Coronary artery (tissue), 2 donors: ENCODE measurements at regions not wholly inside any gene's neighbourhood (a gene's known extent, or its start where the extent isn't known, plus 50 kb on each side); places are given as distances from the start of the nearest gene placed in this dataset.

Experiments used
- DNase-seq: peaks from one replicate; pipeline ENCODE4 v3.0.0-alpha.2; 2017; ENCODE audit warnings: low spot score
- H3K27ac ChIP-seq, 2 donors: fragments of 200-600 bp; sonication (generic); one replicate each; pipeline ENCODE4 v1.5.1; 2016 to 2019
- H3K4me3 ChIP-seq: fragments of 200-600 bp; sonication (generic); 2 replicates; pipeline ENCODE4 v1.5.1; 2016; ENCODE audit warnings: mild to moderate bottlenecking, moderate library complexity
- CTCF ChIP-seq: fragments of 200-600 bp; sonication (generic); IDR thresholded peaks from one replicate; pipeline ENCODE4 v1.5.1; 2019; ENCODE audit warnings: antibody characterized with exemption

GRCh38 chr6:115577270-115577669 lies 483.4 kb downstream of the FRK start:
- TF ChIP-seq CTCF, result no peak
- no peak overlapping the region for H3K4me3 ChIP-seq
- DNase-seq, result no peak
- no peak overlapping the region for H3K27ac ChIP-seq

GRCh38 chr6:115575285-115575684 lies 485.4 kb downstream of the FRK start:
- no peak overlapping the region for H3K27ac ChIP-seq
- no peak for DNase-seq
- TF ChIP-seq CTCF, result no peak
- no peak overlapping the region for H3K4me3 ChIP-seq

GRCh38 chr6:115573861-115574260 lies 486.8 kb downstream of the FRK start:
- no peak for TF ChIP-seq CTCF
- Histone ChIP-seq H3K27ac (no peak overlapping the region), H3K4me3 (no peak overlapping the region)
- no peak for DNase-seq

- no peak for DNase-seq
- no peak overlapping the region for H3K4me3 ChIP-seq
- H3K27ac ChIP-seq, result no peak overlapping the region
- TF ChIP-seq CTCF, result no peak
Measured at GRCh38 chr6:115570331-115570730, 490.4 kb downstream of the FRK start.

GRCh38 chr6:115554060-115554459 lies 506.6 kb downstream of the FRK start:
- Histone ChIP-seq H3K4me3 (no peak overlapping the region), H3K27ac (no peak overlapping the region)
- no peak for DNase-seq
- TF ChIP-seq CTCF, result no peak

GRCh38 chr6:115551527-115551926 lies 509.2 kb downstream of the FRK start:
- DNase-seq, result no peak
- TF ChIP-seq CTCF, result no peak
- no peak overlapping the region for H3K4me3 ChIP-seq
- H3K27ac ChIP-seq, result no peak overlapping the region

GRCh38 chr6:115545672-115545986 lies 515.1 kb downstream of the FRK start:
- no peak for TF ChIP-seq CTCF
- no peak overlapping the region for H3K27ac ChIP-seq
- peak overlapping the region; percentile 50 for H3K4me3 ChIP-seq
- no peak for DNase-seq
